ENCODE measurements at regions not wholly inside any gene's neighbourhood (a gene's known extent, or its start where the extent isn't known, plus 50 kb on each side); places are given as distances from the start of the nearest gene placed in this dataset.

- no peak overlapping the region for H3K4me3 ChIP-seq
- H3K4me1 ChIP-seq: peaks cover 0 to 17% (median 2%) of the 10 kb centered on the region in 4 donors
- no peak for TF ChIP-seq EP300 (IDR thresholded peaks at IDR 0.05)
- no peak for TF ChIP-seq POLR2A (IDR thresholded peaks at IDR 0.05)
- TF ChIP-seq, protein P1, sequence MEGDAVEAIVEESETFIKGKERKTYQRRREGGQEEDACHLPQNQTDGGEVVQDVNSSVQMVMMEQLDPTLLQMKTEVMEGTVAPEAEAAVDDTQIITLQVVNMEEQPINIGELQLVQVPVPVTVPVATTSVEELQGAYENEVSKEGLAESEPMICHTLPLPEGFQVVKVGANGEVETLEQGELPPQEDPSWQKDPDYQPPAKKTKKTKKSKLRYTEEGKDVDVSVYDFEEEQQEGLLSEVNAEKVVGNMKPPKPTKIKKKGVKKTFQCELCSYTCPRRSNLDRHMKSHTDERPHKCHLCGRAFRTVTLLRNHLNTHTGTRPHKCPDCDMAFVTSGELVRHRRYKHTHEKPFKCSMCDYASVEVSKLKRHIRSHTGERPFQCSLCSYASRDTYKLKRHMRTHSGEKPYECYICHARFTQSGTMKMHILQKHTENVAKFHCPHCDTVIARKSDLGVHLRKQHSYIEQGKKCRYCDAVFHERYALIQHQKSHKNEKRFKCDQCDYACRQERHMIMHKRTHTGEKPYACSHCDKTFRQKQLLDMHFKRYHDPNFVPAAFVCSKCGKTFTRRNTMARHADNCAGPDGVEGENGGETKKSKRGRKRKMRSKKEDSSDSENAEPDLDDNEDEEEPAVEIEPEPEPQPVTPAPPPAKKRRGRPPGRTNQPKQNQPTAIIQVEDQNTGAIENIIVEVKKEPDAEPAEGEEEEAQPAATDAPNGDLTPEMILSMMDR (IDR thresholded peaks at IDR 0.05): no peak
- no peak for TF ChIP-seq POLR2AphosphoS5 (IDR thresholded peaks at IDR 0.05)
- DNase-seq: no peak
- H3K27ac ChIP-seq: no peak overlapping the region
- WGBS, 2 donors: 84 to 86% methylated on average over 3 to 11 of the region's 11 CpGs
- no peak for ATAC-seq (ENCODE audit: low FRiP score in 2 of 2)
- no peaks in the 10 kb centered on the region for H3K36me3 ChIP-seq
- no peaks in the 10 kb centered on the region for H3K9me3 ChIP-seq
- H3K27me3 ChIP-seq: no peaks in the 10 kb centered on the region
These were observed 74.9 kb upstream of the SHH start for GRCh38 chr7:155887174-155887525.

GRCh38 chr7:155886391-155887173, 74.3 kb upstream of the SHH start:
- peaks cover 0 to 17% (median 2%) of the 10 kb centered on the region in 4 donors for H3K4me1 ChIP-seq
- H3K9me3 ChIP-seq: no peaks in the 10 kb centered on the region
- 90 to 91% methylated on average over 24 to 34 of the region's 37 CpGs for WGBS, 2 donors
- H3K27ac ChIP-seq: no peak overlapping the region
- no peaks in the 10 kb centered on the region for H3K27me3 ChIP-seq
- TF ChIP-seq POLR2AphosphoS5 (IDR thresholded peaks at IDR 0.05) (no peak), POLR2A (IDR thresholded peaks at IDR 0.05) (no peak), EP300 (IDR thresholded peaks at IDR 0.05) (no peak)
- TF ChIP-seq, protein P1 (IDR thresholded peaks at IDR 0.05): no peak
- H3K4me3 ChIP-seq: no peak overlapping the region
- DNase-seq (no peak), ATAC-seq (ENCODE audit: low FRiP score in 2 of 2) (no peak)
- no peaks in the 10 kb centered on the region for H3K36me3 ChIP-seq

DNA sequence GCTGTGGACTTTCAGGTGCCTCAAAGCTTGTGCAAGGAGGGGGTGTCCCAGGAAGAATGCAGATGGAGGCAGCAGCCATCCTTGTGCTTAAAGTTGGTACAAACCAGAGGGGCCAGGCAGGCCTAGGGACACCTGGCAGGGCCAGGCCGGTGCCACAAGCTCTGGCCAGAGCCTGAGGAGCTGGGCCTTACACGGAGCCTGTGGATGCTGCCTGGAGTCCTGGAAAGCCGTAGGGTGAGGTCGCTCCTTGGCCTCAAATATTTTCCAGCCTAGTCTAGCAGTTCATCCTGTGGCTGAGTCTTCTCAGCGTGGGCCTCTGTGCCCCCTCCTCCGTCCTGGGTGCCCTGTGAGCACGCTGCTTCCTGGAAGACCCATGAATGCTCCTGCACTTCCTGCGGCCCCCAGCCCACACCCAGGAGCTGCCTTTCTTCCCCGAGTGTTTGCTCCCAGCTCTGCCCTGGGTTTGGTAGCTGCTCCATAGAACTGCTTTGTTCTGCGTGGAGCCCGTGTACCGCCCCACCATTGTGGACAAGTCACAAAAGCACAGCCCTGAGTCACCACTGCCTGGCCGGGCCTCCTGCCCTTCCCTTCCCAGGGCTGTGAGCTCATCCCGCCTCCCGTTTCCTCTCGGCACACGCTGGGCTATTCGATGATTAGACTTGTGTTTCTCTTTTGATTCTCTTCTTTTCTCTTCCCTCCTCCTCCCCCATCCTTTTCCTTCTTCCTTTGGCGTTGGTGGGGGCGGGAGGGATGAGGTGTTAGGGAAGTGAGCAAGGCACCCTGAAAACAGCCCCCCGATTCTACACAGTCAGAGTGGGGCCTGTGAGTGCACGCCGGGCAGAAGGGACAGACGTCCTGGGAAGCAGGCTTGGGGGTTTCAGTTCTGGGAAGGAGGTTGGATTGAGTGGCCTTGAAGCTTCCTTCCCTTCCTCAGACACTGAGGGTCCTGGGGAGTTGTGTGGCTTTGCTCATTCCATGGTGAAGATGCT, 73.2 kb upstream of the SHH start:
- TF ChIP-seq EP300 (IDR thresholded peaks at IDR 0.05) (no peak), POLR2A (IDR thresholded peaks at IDR 0.05) (no peak), POLR2AphosphoS5 (IDR thresholded peaks at IDR 0.05) (no peak)
- TF ChIP-seq, protein P1 (IDR thresholded peaks at IDR 0.05): no peak

DNA sequence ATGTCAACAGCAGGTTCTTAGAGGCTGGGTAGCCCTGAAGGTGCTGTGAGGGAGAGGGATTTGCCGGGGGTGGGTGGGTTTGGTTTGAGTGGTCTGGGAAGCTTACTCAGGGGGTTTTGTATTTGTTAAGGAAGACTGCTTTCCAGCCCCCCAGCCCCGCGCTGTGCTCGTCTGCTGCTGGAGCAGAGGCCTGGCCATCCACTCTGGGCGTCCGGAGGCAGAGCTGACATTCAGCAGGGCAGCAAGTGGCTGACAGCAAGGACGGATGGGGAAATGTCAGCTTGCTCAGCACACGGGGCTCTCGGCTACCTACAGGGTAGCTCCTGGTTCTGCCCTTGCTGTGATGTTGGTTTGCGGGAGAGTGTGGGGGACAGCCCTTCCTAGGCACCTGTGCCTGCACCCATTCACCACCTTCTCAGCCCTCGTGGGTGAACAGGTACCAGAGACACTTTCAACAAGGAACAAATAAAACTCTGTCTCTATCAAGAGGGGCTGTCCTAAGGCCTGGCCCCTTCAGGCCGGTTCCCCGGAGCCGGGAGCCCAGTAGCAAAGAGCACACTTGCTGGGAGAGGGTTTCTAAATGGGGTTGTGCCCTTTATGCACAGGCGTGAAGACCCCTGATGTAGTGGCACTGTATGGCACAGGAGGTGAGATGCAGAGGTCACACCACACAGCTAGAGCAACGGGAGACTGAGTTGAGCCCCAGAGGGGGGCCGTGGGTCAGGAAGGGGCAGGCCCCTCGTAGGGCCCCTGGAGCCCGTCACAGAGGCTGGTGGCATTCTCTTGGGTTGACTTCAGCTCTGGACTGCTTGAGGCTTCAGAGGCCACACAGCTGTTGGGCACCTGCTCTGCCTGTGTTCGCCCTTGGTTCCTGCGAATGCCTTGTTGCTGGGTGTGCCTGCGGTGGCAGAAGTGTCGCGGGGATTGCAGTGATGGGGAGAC, 72.2 kb upstream of the SHH start:
- no peak for TF ChIP-seq EP300 (IDR thresholded peaks at IDR 0.05)
- TF ChIP-seq POLR2AphosphoS5 (IDR thresholded peaks at IDR 0.05): no peak
- no peak for TF ChIP-seq POLR2A (IDR thresholded peaks at IDR 0.05)
- TF ChIP-seq, protein P1 (IDR thresholded peaks at IDR 0.05): no peak
- Histone ChIP-seq H3K27ac (no peak overlapping the region), H3K4me3 (no peak overlapping the region), H3K36me3 (no peaks in the 10 kb centered on the region), H3K4me1 (peaks cover 0 to 5% (median 0%) of the 10 kb centered on the region in 4 donors), H3K27me3 (no peaks in the 10 kb centered on the region), H3K9me3 (no peaks in the 10 kb centered on the region)
- ATAC-seq (ENCODE audit: low FRiP score in 2 of 2) (no peak), DNase-seq (peak; percentile 18 to 50)
- 88 to 96% methylated on average over 11 to 24 of the region's 24 CpGs for WGBS, 2 donors

More for the DNA sequence above, 73.2 kb upstream of the SHH start:
- no peaks in the 10 kb centered on the region for H3K27me3 ChIP-seq
- no peaks in the 10 kb centered on the region for H3K9me3 ChIP-seq
- H3K27ac ChIP-seq: no peak overlapping the region
- peaks cover 0 to 12% (median under 1%) of the 10 kb centered on the region in 4 donors for H3K4me1 ChIP-seq
- DNase-seq (no peak), ATAC-seq (ENCODE audit: low FRiP score in 2 of 2) (peak in 1 of 2 donors; percentile 84)
- H3K4me3 ChIP-seq: no peak overlapping the region
- H3K36me3 ChIP-seq: no peaks in the 10 kb centered on the region
- 57 to 68% methylated on average over 19 to 24 of the region's 24 CpGs for WGBS, 2 donors

All from upper lobe of left lung (tissue), 6 donors.